ENCODE measurements at regions not wholly inside any gene's neighbourhood (a gene's known extent, or its start where the extent isn't known, plus 50 kb on each side); places are given as distances from the start of the nearest gene placed in this dataset.

DNA sequence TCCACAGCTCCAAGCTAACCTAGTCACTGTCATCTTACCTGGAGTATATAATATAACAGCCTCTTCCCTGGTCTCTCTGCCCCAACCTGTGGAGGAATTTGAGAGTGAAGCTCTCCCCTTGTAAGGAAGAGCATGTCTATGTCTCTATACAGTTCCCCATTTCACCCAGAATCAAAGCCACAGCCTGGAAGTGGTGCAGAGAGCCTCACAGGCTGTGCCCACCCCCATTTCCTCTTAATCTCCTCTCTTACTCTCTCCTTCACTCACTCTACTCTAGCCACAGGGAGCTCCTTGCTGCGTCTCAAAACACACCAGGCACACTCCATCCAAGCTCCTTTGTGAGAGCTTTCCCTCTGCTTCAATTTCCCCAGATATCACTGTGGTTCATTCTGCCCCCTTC lies 302.5 kb upstream of the ISX start:
- no peak for DNase-seq
- Histone ChIP-seq H3K4me3 (no peak overlapping the region), H3K36me3 (no peaks in the 10 kb centered on the region), H3K27ac (no peak overlapping the region), H3K9me3 (no peaks in the 10 kb centered on the region), H3K4me1 (peaks cover 0 to 9% (median 0%) of the 10 kb centered on the region in 4 donors), H3K27me3 (no peaks in the 10 kb centered on the region)
- intact Hi-C loops (cut with DNase I; ENCODE audit: low total_unique reads) = no loop called here
- TF ChIP-seq, protein P1, sequence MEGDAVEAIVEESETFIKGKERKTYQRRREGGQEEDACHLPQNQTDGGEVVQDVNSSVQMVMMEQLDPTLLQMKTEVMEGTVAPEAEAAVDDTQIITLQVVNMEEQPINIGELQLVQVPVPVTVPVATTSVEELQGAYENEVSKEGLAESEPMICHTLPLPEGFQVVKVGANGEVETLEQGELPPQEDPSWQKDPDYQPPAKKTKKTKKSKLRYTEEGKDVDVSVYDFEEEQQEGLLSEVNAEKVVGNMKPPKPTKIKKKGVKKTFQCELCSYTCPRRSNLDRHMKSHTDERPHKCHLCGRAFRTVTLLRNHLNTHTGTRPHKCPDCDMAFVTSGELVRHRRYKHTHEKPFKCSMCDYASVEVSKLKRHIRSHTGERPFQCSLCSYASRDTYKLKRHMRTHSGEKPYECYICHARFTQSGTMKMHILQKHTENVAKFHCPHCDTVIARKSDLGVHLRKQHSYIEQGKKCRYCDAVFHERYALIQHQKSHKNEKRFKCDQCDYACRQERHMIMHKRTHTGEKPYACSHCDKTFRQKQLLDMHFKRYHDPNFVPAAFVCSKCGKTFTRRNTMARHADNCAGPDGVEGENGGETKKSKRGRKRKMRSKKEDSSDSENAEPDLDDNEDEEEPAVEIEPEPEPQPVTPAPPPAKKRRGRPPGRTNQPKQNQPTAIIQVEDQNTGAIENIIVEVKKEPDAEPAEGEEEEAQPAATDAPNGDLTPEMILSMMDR (IDR thresholded peaks at IDR 0.05) = no peak

DNA sequence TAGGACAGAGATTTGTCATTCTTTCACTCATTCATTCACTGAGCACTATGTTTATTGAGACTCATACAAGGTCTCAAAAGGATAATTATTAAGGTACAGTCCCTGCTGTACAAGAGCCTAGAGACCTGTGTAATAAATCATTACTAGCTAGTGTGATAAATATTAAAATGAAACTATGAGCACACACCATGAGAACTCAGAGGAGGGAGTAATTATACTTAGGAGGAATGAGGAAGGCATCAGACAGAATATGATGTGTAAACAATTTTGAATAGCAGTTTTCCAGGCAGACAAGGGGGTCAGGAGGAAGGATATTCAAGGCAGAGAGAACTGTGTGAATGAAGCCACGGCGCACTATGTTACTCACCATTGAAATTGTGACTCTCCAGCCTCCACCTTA lies 300.8 kb upstream of the ISX start:
- TF ChIP-seq, protein P1 (IDR thresholded peaks at IDR 0.05) = no peak
- H3K27me3 ChIP-seq = no peaks in the 10 kb centered on the region
- intact Hi-C loops (cut with DNase I; ENCODE audit: low total_unique reads) = no loop called here
- H3K4me1 ChIP-seq = peaks cover 0 to 9% (median 0%) of the 10 kb centered on the region in 4 donors
- no peak overlapping the region for H3K27ac ChIP-seq
- H3K36me3 ChIP-seq = no peaks in the 10 kb centered on the region
- no peak for DNase-seq
- H3K9me3 ChIP-seq = no peaks in the 10 kb centered on the region
- H3K4me3 ChIP-seq = no peak overlapping the region

DNA sequence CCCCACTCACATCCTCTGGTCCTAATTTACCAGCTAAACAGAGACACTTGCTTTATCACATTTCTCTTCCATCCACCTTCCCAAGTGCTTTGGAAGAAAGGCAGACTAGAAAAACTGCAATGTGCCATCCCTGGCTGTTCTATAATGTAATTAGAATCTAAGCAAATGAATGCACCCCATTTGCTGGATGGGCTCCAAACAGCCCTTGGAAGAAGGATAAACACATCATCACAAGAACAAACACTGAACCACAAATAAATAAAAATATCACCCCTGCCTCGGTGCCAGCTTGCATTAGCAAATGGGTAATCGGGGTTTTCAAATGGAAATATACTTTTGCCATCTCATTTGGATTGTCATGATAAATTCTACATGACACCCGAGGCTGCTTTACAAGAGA lies 296.6 kb upstream of the ISX start:
- DNase-seq = no peak
- Histone ChIP-seq H3K36me3 (no peaks in the 10 kb centered on the region), H3K27me3 (no peaks in the 10 kb centered on the region), H3K9me3 (no peaks in the 10 kb centered on the region), H3K4me1 (no peaks in the 10 kb centered on the region), H3K4me3 (no peak overlapping the region), H3K27ac (no peak overlapping the region)
- TF ChIP-seq, protein P1 (IDR thresholded peaks at IDR 0.05) = no peak
- intact Hi-C loops (cut with DNase I; ENCODE audit: low total_unique reads) = no loop called here

DNA sequence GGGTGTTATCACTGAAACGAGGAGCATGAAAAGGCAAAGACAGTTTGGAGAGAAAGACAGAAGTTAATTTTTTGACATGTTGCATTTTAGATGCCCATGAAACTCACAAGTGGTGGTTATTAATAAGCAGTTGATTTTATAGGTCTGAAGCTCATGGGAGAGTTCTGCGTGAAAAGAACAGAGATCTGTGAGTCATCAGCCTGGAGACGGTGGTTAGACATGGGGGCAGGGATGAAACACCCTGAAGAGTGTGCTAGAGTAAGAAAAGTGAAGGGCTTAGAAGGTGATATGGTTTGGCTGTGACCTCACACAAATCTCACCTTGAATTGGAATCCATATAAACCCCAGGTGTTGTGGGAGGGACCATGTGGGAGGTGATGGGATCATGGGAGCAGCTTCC lies 289.1 kb upstream of the ISX start:
- no peaks in the 10 kb centered on the region for H3K4me1 ChIP-seq
- H3K4me3 ChIP-seq = no peak overlapping the region
- DNase-seq = no peak
- H3K27me3 ChIP-seq = no peaks in the 10 kb centered on the region
- no peak overlapping the region for H3K27ac ChIP-seq
- H3K36me3 ChIP-seq = no peaks in the 10 kb centered on the region
- TF ChIP-seq, protein P1 (IDR thresholded peaks at IDR 0.05) = no peak
- intact Hi-C loops (cut with DNase I; ENCODE audit: low total_unique reads) = no loop called here
- no peaks in the 10 kb centered on the region for H3K9me3 ChIP-seq

DNA sequence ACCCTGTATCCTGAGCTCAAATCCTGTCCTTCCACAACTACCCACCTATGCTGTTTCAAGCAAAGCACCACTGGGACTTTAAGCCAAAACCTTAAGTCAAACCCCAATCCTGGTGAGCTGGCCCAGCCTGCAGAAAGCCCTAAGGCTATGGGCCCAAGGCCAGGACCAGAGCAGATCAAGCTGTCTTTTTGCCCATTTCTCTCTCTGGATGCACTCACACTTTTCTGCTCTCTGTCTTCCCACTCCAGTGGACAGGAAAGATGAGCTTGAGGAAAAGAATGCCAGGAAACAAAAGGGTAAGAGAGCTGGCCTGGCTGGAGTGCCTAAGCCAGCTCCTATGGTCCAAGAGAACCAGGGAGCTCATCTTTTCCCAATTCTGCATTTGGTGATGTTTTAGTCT lies 284.3 kb upstream of the ISX start:
- no peaks in the 10 kb centered on the region for H3K4me1 ChIP-seq
- no peaks in the 10 kb centered on the region for H3K9me3 ChIP-seq
- TF ChIP-seq, protein P1 (IDR thresholded peaks at IDR 0.05) = no peak
- no peaks in the 10 kb centered on the region for H3K27me3 ChIP-seq
- no peak overlapping the region for H3K27ac ChIP-seq
- intact Hi-C loops (cut with DNase I; ENCODE audit: low total_unique reads) = no loop called here
- H3K36me3 ChIP-seq = no peaks in the 10 kb centered on the region
- no peak overlapping the region for H3K4me3 ChIP-seq
- DNase-seq = no peak

DNA sequence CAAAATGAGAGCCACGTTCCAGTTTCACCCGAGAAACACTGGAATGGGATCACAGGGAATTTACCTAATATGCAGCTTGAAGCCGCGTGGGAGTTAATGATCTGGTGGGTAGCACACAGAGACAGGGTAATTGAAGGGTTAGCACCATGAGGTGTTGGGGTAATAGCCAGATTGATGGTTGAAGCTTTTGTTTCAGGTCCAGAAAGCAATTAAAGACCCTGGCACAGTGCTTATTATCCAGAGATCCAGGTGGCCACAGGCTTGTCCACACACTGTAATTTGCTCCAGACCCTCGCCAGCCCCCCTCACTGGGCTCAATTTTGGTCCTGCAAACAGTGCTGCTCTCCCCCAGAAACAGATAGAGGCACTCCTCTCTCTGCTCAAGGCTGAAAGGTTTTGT lies 282.5 kb upstream of the ISX start:
- intact Hi-C loops (cut with DNase I; ENCODE audit: low total_unique reads) = no loop called here
- Histone ChIP-seq H3K27me3 (no peaks in the 10 kb centered on the region), H3K4me3 (no peak overlapping the region), H3K9me3 (peaks cover 0 to 4% (median 0%) of the 10 kb centered on the region in 3 donors), H3K27ac (no peak overlapping the region), H3K4me1 (no peaks in the 10 kb centered on the region), H3K36me3 (no peaks in the 10 kb centered on the region)
- TF ChIP-seq, protein P1 (IDR thresholded peaks at IDR 0.05) = no peak
- DNase-seq = no peak

Measured in tibial artery (tissue), 4 donors.